IPS DF 6.9 (cell line): ENCODE measurements at regions not wholly inside any gene's neighbourhood (a gene's known extent, or its start where the extent isn't known, plus 50 kb on each side); places are given as distances from the start of the nearest gene placed in this dataset.

Source experiments
- DNase-seq: peaks from one replicate; pipeline ENCODE4 v3.0.0-alpha.2; 2013; ENCODE audit warnings: low read depth, low spot score
- H3K27ac ChIP-seq: one replicate; pipeline ENCODE4 v1.5.1; 2013; ENCODE audit warnings: low read length, control low read depth
- H3K27me3 ChIP-seq: 2 replicates; pipeline ENCODE4 v1.6.1; 2013; ENCODE audit warnings: mild to moderate bottlenecking, low read length; ENCODE audit not compliant: control insufficient read depth, insufficient read depth
- H3K36me3 ChIP-seq: 2 replicates; pipeline ENCODE4 v1.6.1; 2013; ENCODE audit warnings: low read length; ENCODE audit not compliant: control insufficient read depth, insufficient read depth
- H3K4me1 ChIP-seq: 2 replicates; pipeline ENCODE4 v1.6.1; 2013; ENCODE audit warnings: low read length; ENCODE audit not compliant: control insufficient read depth, insufficient read depth
- H3K4me3 ChIP-seq: 2 replicates; pipeline ENCODE4 v1.5.1; 2013; ENCODE audit warnings: mild to moderate bottlenecking, low read length
- H3K9me3 ChIP-seq: 2 replicates; pipeline ENCODE4 v1.6.1; 2013; ENCODE audit warnings: low read length, inconsistent platforms; ENCODE audit not compliant: control insufficient read depth, insufficient read depth
- WGBS: extraction: QIAGEN DNeasy Blood & Tissue Kit; methylation state at CpG from one replicate; pipeline ENCODE4 v1.1.7; 2013; ENCODE audit warnings: mixed read lengths, missing lambda C conversion rate; ENCODE audit not compliant: insufficient read length, insufficient coverage; 5-methylcytosine and 5-hydroxymethylcytosine counted together

DNA sequence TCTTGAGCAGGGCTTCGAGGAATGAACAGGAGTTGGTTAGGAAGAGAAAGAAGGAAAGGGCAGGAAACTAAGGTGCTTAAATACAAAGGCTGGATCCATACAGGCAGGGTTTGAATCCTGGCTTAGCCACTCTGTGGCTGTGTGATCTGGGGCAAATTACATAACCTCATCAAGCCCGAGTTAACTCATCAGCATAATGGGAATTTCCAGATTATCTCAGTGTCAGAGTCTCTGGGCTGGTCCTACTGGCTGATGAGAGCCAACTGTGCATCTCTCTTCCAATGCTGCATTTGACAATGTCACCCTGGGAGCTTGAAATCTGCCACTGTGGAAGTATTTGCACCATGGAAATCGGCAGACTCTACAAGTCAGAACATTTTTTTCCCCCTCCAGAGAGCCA is 83.8 kb upstream of the SLC6A6 start:
- WGBS: no CpG with 5 or more reads among the region's 3 CpGs
- Histone ChIP-seq H3K36me3 (no peaks in the 10 kb centered on the region), H3K4me3 (no peak overlapping the region), H3K9me3 (no peaks in the 10 kb centered on the region), H3K4me1 (no peaks in the 10 kb centered on the region), H3K27me3 (no peaks in the 10 kb centered on the region), H3K27ac (no peak overlapping the region)
- DNase-seq: no peak

DNA sequence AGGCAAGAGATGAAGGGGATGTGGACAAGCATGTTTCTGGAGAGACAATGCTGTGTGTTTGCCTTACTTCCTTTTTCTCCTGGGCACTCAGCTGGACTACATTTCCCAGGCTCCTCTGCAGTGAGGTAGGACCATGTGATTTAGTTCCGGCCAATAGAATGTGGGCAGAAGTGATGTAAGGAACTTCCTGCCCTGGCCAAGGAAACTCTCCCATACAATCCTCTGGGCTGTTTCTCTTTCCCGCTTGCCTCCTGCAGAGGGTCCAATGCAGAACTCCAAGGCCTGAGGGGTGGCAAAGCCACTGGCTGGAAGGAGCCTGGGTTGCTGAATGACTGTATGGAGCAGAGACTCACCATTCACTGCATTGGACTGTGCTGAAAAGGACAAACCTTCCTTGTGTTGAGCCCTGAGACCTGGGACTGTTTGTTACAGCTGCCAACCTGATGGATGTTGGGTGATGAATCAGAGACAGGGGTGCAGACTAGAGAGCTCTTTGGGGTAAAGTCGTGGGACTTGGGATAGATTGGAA is 82.7 kb upstream of the SLC6A6 start:
- WGBS: no CpG with 5 or more reads among the region's 3 CpGs
- no peaks in the 10 kb centered on the region for H3K27me3 ChIP-seq
- H3K4me1 ChIP-seq: no peaks in the 10 kb centered on the region
- H3K36me3 ChIP-seq: no peaks in the 10 kb centered on the region
- no peak overlapping the region for H3K4me3 ChIP-seq
- DNase-seq: peak; percentile 78
- H3K27ac ChIP-seq: no peak overlapping the region
- no peaks in the 10 kb centered on the region for H3K9me3 ChIP-seq

DNA sequence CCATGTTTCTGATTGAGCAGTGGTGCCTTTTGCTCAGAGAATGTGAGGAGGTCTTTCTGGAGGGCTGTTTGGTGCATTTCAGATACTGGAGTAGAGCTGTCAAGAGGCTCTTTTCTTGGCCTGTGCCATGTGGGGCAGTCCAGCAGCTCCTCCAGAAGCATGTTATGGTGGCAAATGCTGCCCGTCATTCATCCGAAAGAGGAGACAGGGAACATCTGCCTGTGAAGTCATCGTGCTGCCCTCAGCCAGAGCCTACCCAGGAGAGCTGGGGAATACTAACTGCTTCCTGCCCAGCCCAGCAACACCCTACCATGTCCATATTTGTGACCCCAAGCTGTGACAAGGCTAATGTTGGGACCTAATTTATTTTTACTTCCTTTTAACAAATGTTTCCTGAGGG is 82.2 kb upstream of the SLC6A6 start:
- no peaks in the 10 kb centered on the region for H3K27me3 ChIP-seq
- no peak for DNase-seq
- H3K4me1 ChIP-seq: no peaks in the 10 kb centered on the region
- no peak overlapping the region for H3K4me3 ChIP-seq
- no CpG with 5 or more reads among the region's 3 CpGs for WGBS
- H3K9me3 ChIP-seq: no peaks in the 10 kb centered on the region
- H3K36me3 ChIP-seq: no peaks in the 10 kb centered on the region
- no peak overlapping the region for H3K27ac ChIP-seq

DNA sequence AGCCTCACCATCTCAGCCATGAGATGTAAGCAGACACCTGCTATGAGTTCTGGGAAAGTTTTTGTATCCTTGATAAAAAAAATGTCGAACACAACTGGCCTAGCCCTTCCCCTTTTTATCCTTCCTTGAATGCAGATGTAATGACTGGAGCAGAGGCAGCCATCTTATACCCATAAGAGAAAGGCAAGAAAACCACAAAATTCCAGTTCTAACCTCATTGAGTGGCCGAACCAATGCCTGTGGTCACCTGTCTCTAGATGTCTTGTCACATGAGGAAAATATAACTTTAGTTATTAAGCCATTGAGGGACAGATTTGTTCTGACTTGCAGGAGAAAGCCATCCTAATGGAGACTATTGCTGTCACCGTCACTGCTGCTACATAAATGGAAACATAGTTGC is 80.4 kb upstream of the SLC6A6 start:
- Histone ChIP-seq H3K4me3 (no peak overlapping the region), H3K9me3 (no peaks in the 10 kb centered on the region), H3K27ac (no peak overlapping the region), H3K27me3 (no peaks in the 10 kb centered on the region), H3K4me1 (no peaks in the 10 kb centered on the region), H3K36me3 (no peaks in the 10 kb centered on the region)
- WGBS: no CpG with 5 or more reads among the region's 3 CpGs
- no peak for DNase-seq

DNA sequence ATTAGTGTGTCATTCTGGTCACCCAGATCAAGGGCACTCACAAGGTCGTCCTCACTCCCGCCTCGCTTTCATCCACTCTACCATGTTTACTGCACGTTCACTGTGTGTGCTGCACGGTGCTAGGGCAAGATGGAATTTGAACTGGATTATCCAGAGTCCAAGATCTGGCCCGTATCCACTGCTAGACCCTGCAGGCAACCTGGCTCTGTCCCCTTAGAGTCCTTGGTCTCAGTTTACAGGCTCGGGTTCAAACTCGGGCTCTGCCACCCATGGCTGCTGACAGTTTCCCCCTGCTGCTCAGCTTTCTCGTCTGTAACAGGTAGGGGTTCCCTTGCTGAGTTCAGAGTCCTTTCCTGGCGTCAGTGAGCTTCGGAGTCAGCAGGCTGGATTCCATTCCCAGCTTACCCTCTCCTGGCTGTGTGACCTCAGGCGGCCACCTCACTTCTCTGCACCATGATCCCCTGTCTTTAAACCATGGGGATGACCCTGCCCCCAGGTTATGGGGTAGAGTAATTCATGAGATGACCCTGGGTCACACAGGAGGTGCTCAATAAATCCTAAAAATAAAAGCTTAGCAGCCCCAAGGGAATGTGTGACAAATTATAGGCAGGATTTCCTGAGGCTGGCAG is 79.6 kb upstream of the SLC6A6 start:
- no peak for DNase-seq
- Histone ChIP-seq H3K36me3 (no peaks in the 10 kb centered on the region), H3K4me3 (no peak overlapping the region), H3K27me3 (no peaks in the 10 kb centered on the region), H3K9me3 (no peaks in the 10 kb centered on the region), H3K4me1 (no peaks in the 10 kb centered on the region), H3K27ac (no peak overlapping the region)
- no CpG with 5 or more reads among the region's 12 CpGs for WGBS

DNA sequence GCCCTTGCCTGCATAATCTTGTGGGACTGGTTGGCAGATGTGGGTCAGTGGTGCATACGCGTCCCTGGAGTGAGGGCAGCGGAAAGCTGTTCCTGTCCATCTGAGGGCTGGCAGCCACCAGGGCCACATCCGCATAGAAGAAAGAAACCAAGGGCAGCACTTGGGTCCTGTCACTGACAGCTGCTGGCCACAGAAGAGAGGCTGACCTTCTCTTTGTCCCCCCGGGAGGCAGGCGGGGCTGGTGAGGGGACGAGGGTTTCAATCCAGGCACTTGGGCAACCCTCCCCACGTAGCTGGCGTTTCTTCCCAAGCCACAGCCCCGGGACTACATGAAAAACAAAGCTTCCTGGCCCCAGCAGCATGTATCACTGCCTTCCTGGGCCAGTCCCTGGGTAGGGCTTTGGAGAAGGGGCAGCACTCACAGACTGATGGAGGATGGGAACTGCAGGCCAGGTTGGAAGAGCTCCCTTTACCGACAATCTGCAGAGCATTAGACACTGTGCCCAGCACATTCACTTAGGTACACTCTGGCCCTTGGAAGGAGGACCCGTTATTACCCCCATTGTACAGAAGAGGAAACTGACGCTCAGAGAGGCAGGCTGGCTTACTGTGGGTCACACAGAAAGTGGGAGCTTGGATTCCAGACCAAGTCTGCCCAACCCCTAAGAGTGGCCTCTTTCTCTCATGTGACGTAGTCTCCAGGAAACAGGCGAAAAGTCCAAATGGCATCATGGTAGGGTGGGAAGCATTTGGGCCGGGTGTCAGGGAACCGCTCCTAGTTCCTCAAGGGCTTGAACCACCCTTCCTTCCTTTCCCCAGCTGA is 78.8 kb upstream of the SLC6A6 start:
- H3K4me3 ChIP-seq: no peak overlapping the region
- H3K27me3 ChIP-seq: no peaks in the 10 kb centered on the region
- no peaks in the 10 kb centered on the region for H3K4me1 ChIP-seq
- no peaks in the 10 kb centered on the region for H3K9me3 ChIP-seq
- no peak overlapping the region for H3K27ac ChIP-seq
- DNase-seq: no peak
- H3K36me3 ChIP-seq: no peaks in the 10 kb centered on the region
- whole genome bisulfite sequencing: no CpG with 5 or more reads among the region's 17 CpGs

DNA sequence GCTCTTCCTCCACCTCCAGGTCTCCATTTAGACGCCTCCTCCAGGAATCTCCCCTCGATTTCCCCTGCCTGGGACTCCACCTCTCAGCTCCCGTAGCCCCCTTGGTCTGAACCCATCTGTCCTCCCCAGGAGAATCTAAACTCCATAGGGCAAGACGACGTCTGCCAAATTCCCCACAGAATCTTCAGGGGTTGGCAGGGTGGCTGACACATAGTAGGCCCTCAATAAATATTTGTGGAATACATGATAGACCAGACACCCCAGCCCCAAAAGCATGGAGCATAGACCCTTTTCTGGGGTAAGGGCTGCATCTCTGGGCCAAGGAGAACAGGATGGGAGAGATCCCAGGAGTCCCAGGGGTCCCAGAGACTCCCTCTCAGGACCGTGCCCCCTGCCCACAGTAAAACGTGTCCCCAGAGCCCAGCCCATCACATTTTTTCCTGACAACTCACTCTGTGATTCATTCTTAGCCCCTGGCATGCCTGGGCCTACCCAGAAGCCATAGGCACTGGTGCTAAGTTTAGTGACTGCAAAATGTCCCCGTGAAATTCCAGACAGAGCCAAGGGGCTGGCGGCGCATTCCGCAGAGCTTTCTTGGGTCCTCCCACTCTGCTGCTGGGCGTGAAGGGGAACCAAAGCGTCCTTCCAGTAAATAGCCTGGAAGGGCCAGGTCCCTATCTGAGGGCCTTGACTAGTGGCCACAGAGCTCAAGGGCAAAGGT is 78.0 kb upstream of the SLC6A6 start:
- no peak for DNase-seq
- H3K4me3 ChIP-seq: no peak overlapping the region
- no peaks in the 10 kb centered on the region for H3K4me1 ChIP-seq
- H3K27me3 ChIP-seq: no peaks in the 10 kb centered on the region
- WGBS: no CpG with 5 or more reads among the region's 13 CpGs
- no peaks in the 10 kb centered on the region for H3K9me3 ChIP-seq
- H3K36me3 ChIP-seq: no peaks in the 10 kb centered on the region
- no peak overlapping the region for H3K27ac ChIP-seq

GRCh38 chr3:14328422-14328821 is 74.0 kb upstream of the SLC6A6 start:
- H3K27me3 ChIP-seq: no peaks in the 10 kb centered on the region
- no peak overlapping the region for H3K27ac ChIP-seq
- DNase-seq: no peak
- H3K36me3 ChIP-seq: no peaks in the 10 kb centered on the region
- no CpG with 5 or more reads among the region's 3 CpGs for WGBS
- H3K9me3 ChIP-seq: no peaks in the 10 kb centered on the region
- no peak overlapping the region for H3K4me3 ChIP-seq
- no peaks in the 10 kb centered on the region for H3K4me1 ChIP-seq

DNA sequence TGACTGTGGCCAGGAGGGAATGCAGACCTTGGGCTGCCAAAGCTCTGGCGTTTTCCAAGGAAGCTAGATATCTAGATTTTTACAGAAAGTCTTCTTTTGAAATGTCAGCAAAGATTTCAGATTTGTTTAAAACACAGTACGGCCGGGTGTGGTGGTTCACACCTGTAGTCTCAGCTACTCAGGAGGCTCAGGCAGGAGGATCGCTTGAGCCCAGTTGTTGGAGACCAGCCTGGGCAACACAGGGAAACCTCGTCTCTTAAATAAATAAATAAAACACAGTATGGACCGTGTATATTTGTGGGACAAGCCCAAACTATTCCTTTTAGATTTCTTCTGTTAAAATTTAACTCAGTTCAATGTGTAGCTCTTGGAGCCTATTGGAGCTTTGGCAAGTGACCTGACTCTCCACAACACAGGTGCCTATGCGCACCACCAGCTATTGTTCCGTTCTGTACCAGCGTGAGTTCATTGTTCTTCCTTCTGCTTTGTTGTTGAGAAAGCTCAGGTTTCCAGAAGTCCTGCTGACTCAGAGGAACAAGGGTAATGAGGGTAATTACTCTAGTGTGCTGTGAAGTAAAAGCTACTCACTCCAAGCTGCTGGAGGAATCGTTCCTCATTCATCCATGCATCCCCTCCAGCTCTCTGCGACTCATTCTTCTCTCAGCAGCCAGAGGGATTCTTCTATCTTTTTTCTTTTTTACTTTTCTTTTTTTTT is 73.1 kb upstream of the SLC6A6 start:
- no CpG with 5 or more reads among the region's 11 CpGs for WGBS
- Histone ChIP-seq H3K36me3 (no peaks in the 10 kb centered on the region), H3K27me3 (no peaks in the 10 kb centered on the region), H3K4me1 (no peaks in the 10 kb centered on the region), H3K9me3 (no peaks in the 10 kb centered on the region), H3K4me3 (no peak overlapping the region), H3K27ac (no peak overlapping the region)
- DNase-seq: peak; percentile 73

DNA sequence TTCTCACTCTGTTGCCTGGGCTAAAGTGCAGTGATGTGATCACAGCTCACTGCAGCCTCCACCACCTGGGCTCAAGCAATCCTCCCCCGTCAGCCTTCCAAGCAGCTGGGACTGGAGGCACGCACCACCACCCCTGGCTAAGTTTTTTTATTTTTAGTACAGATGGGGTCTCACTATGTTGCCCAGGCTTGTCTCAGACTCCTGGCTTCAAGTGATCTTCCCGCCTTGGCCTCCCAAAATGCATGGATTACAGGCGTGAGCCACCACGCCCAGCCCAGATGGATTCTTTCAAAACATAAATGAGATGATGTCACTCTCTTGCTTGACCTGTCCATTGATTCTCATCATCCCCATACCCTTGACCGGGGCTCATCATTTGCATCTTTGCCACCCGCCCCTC is 72.6 kb upstream of the SLC6A6 start:
- no peak overlapping the region for H3K4me3 ChIP-seq
- no peak overlapping the region for H3K27ac ChIP-seq
- no peak for DNase-seq
- no peaks in the 10 kb centered on the region for H3K9me3 ChIP-seq
- WGBS: no CpG with 5 or more reads among the region's 7 CpGs
- H3K36me3 ChIP-seq: no peaks in the 10 kb centered on the region
- no peaks in the 10 kb centered on the region for H3K4me1 ChIP-seq
- no peaks in the 10 kb centered on the region for H3K27me3 ChIP-seq
